H1 (cell line): ENCODE measurements at regions not wholly inside any gene's neighbourhood (a gene's known extent, or its start where the extent isn't known, plus 50 kb on each side); places are given as distances from the start of the nearest gene placed in this dataset.

Experiments
- MAX ChIP-seq: IDR thresholded peaks from 2 replicates; pipeline ENCODE4 v1.6.1; 2012; ENCODE audit warnings: inconsistent platforms
- TAF7 ChIP-seq: optimal IDR thresholded peaks from 2 replicates; pipeline ENCODE3; 2011; ENCODE audit warnings: low read depth, mild to moderate bottlenecking, inconsistent platforms, low read length, moderate library complexity, borderline replicate concordance

- TF ChIP-seq MAX (no peak), TAF7 (no peak)
Measured at GRCh38 chrX:21194526-21194925, 179.7 kb upstream of the CNKSR2 start (continued).
